GM18951 (cell line): ENCODE measurements at regions not wholly inside any gene's neighbourhood (a gene's known extent, or its start where the extent isn't known, plus 50 kb on each side); places are given as distances from the start of the nearest gene placed in this dataset.

ENCODE experiments used
- POLR2A ChIP-seq: IDR thresholded peaks from 4 replicates; pipeline ENCODE4 v1.6.1; 2011; ENCODE audit warnings: mild to moderate bottlenecking; ENCODE audit not compliant: insufficient read length, insufficient read depth; ENCODE audit errors: extremely low read depth
- in situ Hi-C: fragments of 300-500 bp; cut with MboI; formaldehyde crosslinking; loops from one replicate; pipeline ENCODE4 v1.12.0; 2022; ENCODE audit warnings: low sequenced_read_pairs, mixed read lengths, inconsistent platforms; ENCODE audit not compliant: unreplicated experiment

- TF ChIP-seq POLR2A = no peak
- in situ Hi-C loops = loop anchor here (25.0 kb wide), 1 partner anchor 913 kb away; no protein-coding TSS in a partner anchor
Measured at GRCh38 chr6:87949194-87949593, 98.4 kb upstream of the SPACA1 start.

GRCh38 chr6:87946669-87947068 lies 101.0 kb upstream of the SPACA1 start:
- in situ Hi-C loops = loop anchor here (25.0 kb wide), 1 partner anchor 916 kb away; no protein-coding TSS in a partner anchor
- no peak for TF ChIP-seq POLR2A

- in situ Hi-C loops = loop anchor here (25.0 kb wide), 1 partner anchor 916 kb away; no protein-coding TSS in a partner anchor
- no peak for TF ChIP-seq POLR2A
Measured at GRCh38 chr6:87945966-87946365, 101.7 kb upstream of the SPACA1 start.

GRCh38 chr6:87945181-87945580 lies 102.5 kb upstream of the SPACA1 start:
- no peak for TF ChIP-seq POLR2A
- in situ Hi-C loops = loop anchor here (25.0 kb wide), 1 partner anchor 917 kb away; no protein-coding TSS in a partner anchor

- in situ Hi-C loops = loop anchor here (25.0 kb wide), 1 partner anchor 918 kb away; no protein-coding TSS in a partner anchor
- no peak for TF ChIP-seq POLR2A
Measured at GRCh38 chr6:87944541-87944954, 103.1 kb upstream of the SPACA1 start.

GRCh38 chr6:87943191-87943590 lies 104.5 kb upstream of the SPACA1 start:
- in situ Hi-C loops = loop anchor here (25.0 kb wide), 1 partner anchor 919 kb away; no protein-coding TSS in a partner anchor
- TF ChIP-seq POLR2A = no peak

- in situ Hi-C loops = loop anchor here (25.0 kb wide), 1 partner anchor 921 kb away; no protein-coding TSS in a partner anchor
- TF ChIP-seq POLR2A = no peak
Measured at GRCh38 chr6:87941556-87942358, 105.9 kb upstream of the SPACA1 start.

- in situ Hi-C loops = loop anchor here (10.0 to 25.0 kb wide), 2 partner anchors 845 to 923 kb away; no protein-coding TSS in a partner anchor
Measured at GRCh38 chr6:87939776-87940175, 107.9 kb upstream of the SPACA1 start.

GRCh38 chr6:87938287-87938686 lies 109.4 kb upstream of the SPACA1 start:
- in situ Hi-C loops = loop anchor here (10.0 to 25.0 kb wide), 2 partner anchors 847 to 924 kb away; no protein-coding TSS in a partner anchor
- no peak for TF ChIP-seq POLR2A

More at GRCh38 chr6:87939776-87940175, 107.9 kb upstream of the SPACA1 start:
- no peak for TF ChIP-seq POLR2A

- in situ Hi-C loops = loop anchor here (10.0 to 25.0 kb wide), 2 partner anchors 849 to 926 kb away; no protein-coding TSS in a partner anchor
- TF ChIP-seq POLR2A = no peak
Measured at GRCh38 chr6:87936065-87936464, 111.6 kb upstream of the SPACA1 start.

GRCh38 chr6:87935196-87935595 lies 112.4 kb upstream of the SPACA1 start:
- in situ Hi-C loops = loop anchor here (10.0 to 25.0 kb wide), 2 partner anchors 850 to 927 kb away; no protein-coding TSS in a partner anchor
- no peak for TF ChIP-seq POLR2A

GRCh38 chr6:87932361-87932760 lies 115.3 kb upstream of the SPACA1 start:
- no peak for TF ChIP-seq POLR2A
- in situ Hi-C loops = loop anchor here (10.0 to 25.0 kb wide), 2 partner anchors 852 to 930 kb away; no protein-coding TSS in a partner anchor

- in situ Hi-C loops = loop anchor here (10.0 to 25.0 kb wide), 2 partner anchors 855 to 932 kb away; no protein-coding TSS in a partner anchor
- no peak for TF ChIP-seq POLR2A
Measured at GRCh38 chr6:87929843-87930288, 117.8 kb upstream of the SPACA1 start.
